Right lobe of liver (tissue), 6 donors: ENCODE measurements at regions not wholly inside any gene's neighbourhood (a gene's known extent, or its start where the extent isn't known, plus 50 kb on each side); places are given as distances from the start of the nearest gene placed in this dataset.
"Not testable (repeated sequence)": the region's sequence is repeated elsewhere in the genome, so short reads cannot be mapped to it uniquely, and the experiment has no call there.

ENCODE experiments used
- ATAC-seq, 4 donors: fragments of 200-7000 bp; cut with Tn5 transposase; one replicate each; pipeline ENCODE4 v1.9.1; 2020; ENCODE audit warnings: mild to moderate bottlenecking in 4 of 4, moderate library complexity in 4 of 4
- DNase-seq, 3 donors: peaks; one replicate each; pipeline ENCODE4 v3.0.0-alpha.2; 2020
- H3K27ac ChIP-seq, 3 donors: fragments of 200-600 bp; one replicate each; pipeline ENCODE4 v1.8.0; 2022
- H3K27me3 ChIP-seq, 2 donors: fragments of 200-600 bp; one replicate each; pipeline ENCODE4 v1.8.0; 2022
- H3K36me3 ChIP-seq, 4 donors: fragments of 200-600 bp; sonication (generic) in 1 of 4; one replicate each; pipeline versions ENCODE4 v1.5.1 to v1.8.0; 2017 to 2022; ENCODE audit warnings: control low read depth in 1 of 4
- H3K4me1 ChIP-seq, 4 donors: fragments of 200-600 bp; sonication (generic) in 1 of 4; one replicate each; pipeline versions ENCODE4 v1.5.1 to v1.8.0; 2017 to 2022; ENCODE audit warnings: control low read depth in 1 of 4
- H3K4me3 ChIP-seq, 3 donors: fragments of 200-600 bp; one replicate each; pipeline ENCODE4 v1.8.0; 2022
- H3K9me3 ChIP-seq, 4 donors: fragments of 200-600 bp; sonication (generic) in 1 of 4; one replicate each; pipeline versions ENCODE4 v1.5.1 to v1.8.0; 2017 to 2022; ENCODE audit warnings: control low read depth in 1 of 4
- CTCF ChIP-seq, 4 donors: fragments of 200-600 bp in 3 of 4; fragments of 450-650 bp in 1 of 4; IDR thresholded peaks; one replicate each; pipeline versions ENCODE4 v1.5.1 to v1.8.0; 2016 to 2022; ENCODE audit warnings: antibody characterized with exemption in 4 of 4, mild to moderate bottlenecking in 2 of 4
- POLR2A ChIP-seq: fragments of 450-650 bp; IDR thresholded peaks from one replicate; pipeline ENCODE4 v1.6.1; 2017; ENCODE audit warnings: antibody characterized with exemption, mild to moderate bottlenecking
- WGBS: methylation state at CpG from one replicate; pipeline ENCODE4 v1.1.6; 2018; ENCODE audit warnings: low coverage, low lambda C conversion rate; ENCODE audit not compliant: insufficient coverage; ENCODE audit errors: missing lambda C conversion rate; 5-methylcytosine and 5-hydroxymethylcytosine counted together
- intact Hi-C, 2 donors: fragments of 100-400 bp; cut with DNase I; formaldehyde crosslinking; loops; one replicate each; pipeline versions ENCODE4 v1.11.2 to v1.14.1; 2022
- donor health status: DM: no; HTN: yes; CAD: no.
- donor health status: DM: no; HTN: no; CAD: no.
- donor health status: DM: no; HTN: no; CAD: no.
- donor health status: DM: no; HTN: yes; CAD: no.
- donor health status: DM: no; HTN: yes; CAD: no.

GRCh38 chr3:145290010-145290409 is 871.0 kb downstream of the PLOD2 start:
- Histone ChIP-seq H3K4me3 (no peak overlapping the region), H3K9me3 (no peaks in the 10 kb centered on the region), H3K36me3 (no peaks in the 10 kb centered on the region), H3K27ac (no peak overlapping the region), H3K27me3 (no peaks in the 10 kb centered on the region), H3K4me1 (no peaks in the 10 kb centered on the region)
- no peak for ATAC-seq
- no peak for DNase-seq
- 50% methylated on average over 1 of the region's 1 CpG for WGBS
- intact Hi-C loops = no loop called here
- no peak for TF ChIP-seq CTCF (IDR thresholded peaks at IDR 0.05)
- TF ChIP-seq POLR2A = no peak

DNA sequence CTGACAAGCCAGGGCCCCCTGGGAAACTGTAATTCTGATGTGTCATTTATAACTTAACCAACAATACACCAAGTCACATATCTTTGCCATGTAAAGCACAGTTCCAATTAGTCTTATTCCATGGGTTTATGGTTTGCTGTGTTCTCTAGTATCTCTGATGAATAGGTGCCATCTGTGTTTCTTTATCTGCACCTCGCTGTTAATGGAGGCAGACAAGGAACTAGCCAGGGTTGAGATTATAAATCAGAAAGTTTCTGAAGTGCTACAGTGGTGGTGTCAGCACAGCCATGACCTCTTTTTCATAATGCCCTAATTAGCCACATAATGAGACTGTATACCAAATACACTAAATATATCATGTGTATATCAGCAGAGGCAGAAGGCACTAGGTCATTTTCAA is 866.4 kb downstream of the PLOD2 start:
- no peaks in the 10 kb centered on the region for H3K36me3 ChIP-seq
- H3K4me1 ChIP-seq = no peaks in the 10 kb centered on the region
- 38% methylated on average over 1 of the region's 1 CpG for WGBS
- H3K4me3 ChIP-seq = no peak overlapping the region
- H3K9me3 ChIP-seq = no peaks in the 10 kb centered on the region
- ATAC-seq (no peak), DNase-seq (no peak)
- no peak overlapping the region for H3K27ac ChIP-seq
- intact Hi-C loops = no loop called here
- no peaks in the 10 kb centered on the region for H3K27me3 ChIP-seq
- TF ChIP-seq POLR2A (no peak), CTCF (IDR thresholded peaks at IDR 0.05) (no peak)

DNA sequence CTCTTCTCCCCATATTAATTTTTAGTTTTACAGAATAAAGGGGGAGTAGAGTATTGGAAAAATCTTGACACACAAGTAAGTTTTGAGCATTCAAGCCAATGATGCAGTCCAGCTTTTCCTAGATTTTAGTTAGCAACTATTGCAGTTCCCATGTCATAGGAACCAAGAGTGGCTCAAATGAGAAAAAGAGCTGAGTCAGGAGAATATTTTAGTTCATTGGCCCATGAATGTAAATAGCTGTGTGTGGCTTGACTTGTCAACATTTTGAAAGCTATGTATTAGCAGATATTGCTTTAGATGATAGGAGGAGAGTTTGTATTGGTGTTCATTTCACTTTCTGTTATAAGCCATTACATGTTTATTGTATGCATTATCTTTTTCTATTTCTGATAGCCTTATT is 853.7 kb downstream of the PLOD2 start:
- no peaks in the 10 kb centered on the region for H3K4me1 ChIP-seq
- H3K4me3 ChIP-seq = no peak overlapping the region
- DNase-seq (no peak), ATAC-seq (no peak)
- TF ChIP-seq CTCF (IDR thresholded peaks at IDR 0.05) = no peak
- intact Hi-C loops = no loop called here
- no peak overlapping the region for H3K27ac ChIP-seq
- no peaks in the 10 kb centered on the region for H3K9me3 ChIP-seq
- no peaks in the 10 kb centered on the region for H3K27me3 ChIP-seq
- no peaks in the 10 kb centered on the region for H3K36me3 ChIP-seq

- ATAC-seq (no peak), DNase-seq (no peak)
- H3K4me3 ChIP-seq = no peak overlapping the region
- no peaks in the 10 kb centered on the region for H3K27me3 ChIP-seq
- no peaks in the 10 kb centered on the region for H3K4me1 ChIP-seq
- H3K9me3 ChIP-seq = no peaks in the 10 kb centered on the region
- intact Hi-C loops = no loop called here
- no peak overlapping the region for H3K27ac ChIP-seq
- 62% methylated on average over 2 of the region's 2 CpGs for WGBS
- no peak for TF ChIP-seq POLR2A
- no peak for TF ChIP-seq CTCF (IDR thresholded peaks at IDR 0.05)
- H3K36me3 ChIP-seq = no peaks in the 10 kb centered on the region
Measured at GRCh38 chr3:145313751-145314150, 847.2 kb downstream of the PLOD2 start.

- H3K36me3 ChIP-seq, H3K27ac ChIP-seq, H3K4me1 ChIP-seq, H3K27me3 ChIP-seq, H3K9me3 ChIP-seq, DNase-seq, ATAC-seq, H3K4me3 ChIP-seq, intact Hi-C loops: not testable (repeated sequence)
- 41% methylated on average over 3 of the region's 4 CpGs for WGBS
Measured at GRCh38 chr3:145316253-145316652, 844.7 kb downstream of the PLOD2 start.
